ENCODE measurements at regions not wholly inside any gene's neighbourhood (a gene's known extent, or its start where the extent isn't known, plus 50 kb on each side); places are given as distances from the start of the nearest gene placed in this dataset.

- DNase-seq (ENCODE audit: low spot score) (no peak), ATAC-seq (ENCODE audit: low FRiP score) (no peak)
- TF ChIP-seq CTCF (IDR thresholded peaks at IDR 0.05): no peak
Observed at GRCh38 chr18:55079481-55080355, 120.5 kb upstream of the CCDC68 start.

- DNase-seq (ENCODE audit: low spot score) (no peak), ATAC-seq (ENCODE audit: low FRiP score) (no peak)
- TF ChIP-seq CTCF (IDR thresholded peaks at IDR 0.05): no peak
Observed at GRCh38 chr18:55079067-55079466, 119.8 kb upstream of the CCDC68 start.

GRCh38 chr18:55078303-55078932, 119.2 kb upstream of the CCDC68 start:
- TF ChIP-seq CTCF (IDR thresholded peaks at IDR 0.05): no peak
- DNase-seq (ENCODE audit: low spot score) (no peak), ATAC-seq (ENCODE audit: low FRiP score) (no peak)

- no peak for ATAC-seq (ENCODE audit: low FRiP score)
- no peak for TF ChIP-seq CTCF (IDR thresholded peaks at IDR 0.05)
- no peak for DNase-seq (ENCODE audit: low spot score)
Observed at GRCh38 chr18:55076643-55077218, 117.5 kb upstream of the CCDC68 start.

GRCh38 chr18:55073834-55074233, 114.6 kb upstream of the CCDC68 start:
- no peak for TF ChIP-seq CTCF (IDR thresholded peaks at IDR 0.05)
- ATAC-seq (ENCODE audit: low FRiP score) (no peak), DNase-seq (ENCODE audit: low spot score) (no peak)

DNA sequence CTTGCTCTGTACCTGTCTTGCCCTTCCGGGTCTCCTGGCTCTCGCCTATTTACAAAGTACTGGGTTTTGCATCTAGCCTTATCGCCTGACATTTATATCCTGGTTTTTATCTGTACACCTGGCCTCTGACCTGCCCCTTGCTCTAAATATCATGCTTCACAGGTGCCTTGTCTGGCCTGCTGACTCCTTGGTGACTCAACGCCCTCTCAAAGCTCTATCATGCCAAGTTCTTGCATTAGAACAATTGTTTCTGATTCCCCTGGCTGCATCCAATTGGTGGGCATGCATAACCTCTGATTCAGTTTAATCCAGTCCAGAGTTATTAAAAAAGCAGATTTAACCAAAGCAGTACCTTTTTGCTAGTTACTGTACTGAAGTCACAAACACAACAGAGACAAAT, 113.9 kb upstream of the CCDC68 start:
- DNase-seq (ENCODE audit: low spot score) (no peak), ATAC-seq (ENCODE audit: low FRiP score) (no peak)
- TF ChIP-seq CTCF (IDR thresholded peaks at IDR 0.05): no peak
